ENCODE measurements at regions not wholly inside any gene's neighbourhood (a gene's known extent, or its start where the extent isn't known, plus 50 kb on each side); places are given as distances from the start of the nearest gene placed in this dataset.

DNA sequence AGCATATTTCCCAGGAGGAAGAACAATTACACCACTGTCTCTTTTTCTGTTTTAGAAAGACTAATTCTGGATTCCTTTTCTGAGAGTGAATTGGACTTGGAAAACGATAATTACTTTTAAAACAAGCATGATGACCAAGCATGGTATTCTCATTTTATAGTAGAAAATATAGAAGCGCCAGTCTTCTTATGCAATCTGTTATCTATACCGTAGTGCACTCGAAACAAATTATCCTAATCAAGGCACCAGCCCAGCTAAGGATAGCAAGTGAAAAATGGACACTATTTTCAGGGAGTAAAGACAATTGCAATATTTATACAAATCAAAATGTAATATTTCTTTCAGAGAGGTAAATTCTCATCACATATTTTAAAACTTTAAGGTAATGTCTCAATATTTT, 892.1 kb upstream of the POU3F3 start:
- no peak for TF ChIP-seq POLR2A (IDR thresholded peaks at IDR 0.05)
- TF ChIP-seq, protein P1, sequence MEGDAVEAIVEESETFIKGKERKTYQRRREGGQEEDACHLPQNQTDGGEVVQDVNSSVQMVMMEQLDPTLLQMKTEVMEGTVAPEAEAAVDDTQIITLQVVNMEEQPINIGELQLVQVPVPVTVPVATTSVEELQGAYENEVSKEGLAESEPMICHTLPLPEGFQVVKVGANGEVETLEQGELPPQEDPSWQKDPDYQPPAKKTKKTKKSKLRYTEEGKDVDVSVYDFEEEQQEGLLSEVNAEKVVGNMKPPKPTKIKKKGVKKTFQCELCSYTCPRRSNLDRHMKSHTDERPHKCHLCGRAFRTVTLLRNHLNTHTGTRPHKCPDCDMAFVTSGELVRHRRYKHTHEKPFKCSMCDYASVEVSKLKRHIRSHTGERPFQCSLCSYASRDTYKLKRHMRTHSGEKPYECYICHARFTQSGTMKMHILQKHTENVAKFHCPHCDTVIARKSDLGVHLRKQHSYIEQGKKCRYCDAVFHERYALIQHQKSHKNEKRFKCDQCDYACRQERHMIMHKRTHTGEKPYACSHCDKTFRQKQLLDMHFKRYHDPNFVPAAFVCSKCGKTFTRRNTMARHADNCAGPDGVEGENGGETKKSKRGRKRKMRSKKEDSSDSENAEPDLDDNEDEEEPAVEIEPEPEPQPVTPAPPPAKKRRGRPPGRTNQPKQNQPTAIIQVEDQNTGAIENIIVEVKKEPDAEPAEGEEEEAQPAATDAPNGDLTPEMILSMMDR (IDR thresholded peaks at IDR 0.05), result no peak
